ENCODE measurements at regions not wholly inside any gene's neighbourhood (a gene's known extent, or its start where the extent isn't known, plus 50 kb on each side); places are given as distances from the start of the nearest gene placed in this dataset.
"Not testable (repeated sequence)": the region's sequence is repeated elsewhere in the genome, so short reads cannot be mapped to it uniquely, and the experiment has no call there.

- H3K27me3 ChIP-seq, result no peaks in the 10 kb centered on the region
- no peaks in the 10 kb centered on the region for H3K9me3 ChIP-seq
- H3K36me3 ChIP-seq, result no peaks in the 10 kb centered on the region
- H3K4me1 ChIP-seq, result no peaks in the 10 kb centered on the region
- no peak overlapping the region for H3K27ac ChIP-seq
- TF ChIP-seq CTCF (IDR thresholded peaks at IDR 0.05) (no peak), POLR2A (IDR thresholded peaks at IDR 0.05) (no peak)
- DNase-seq, result no peak
- intact Hi-C loops (cut with DNase I), result no loop called here
- 48 to 53% methylated on average over 3 of the region's 3 CpGs for WGBS, 2 donors
- no peak overlapping the region for H3K4me3 ChIP-seq
These were observed 282.2 kb downstream of the SLITRK5 start for GRCh38 chr13:87953381-87953780.

DNA sequence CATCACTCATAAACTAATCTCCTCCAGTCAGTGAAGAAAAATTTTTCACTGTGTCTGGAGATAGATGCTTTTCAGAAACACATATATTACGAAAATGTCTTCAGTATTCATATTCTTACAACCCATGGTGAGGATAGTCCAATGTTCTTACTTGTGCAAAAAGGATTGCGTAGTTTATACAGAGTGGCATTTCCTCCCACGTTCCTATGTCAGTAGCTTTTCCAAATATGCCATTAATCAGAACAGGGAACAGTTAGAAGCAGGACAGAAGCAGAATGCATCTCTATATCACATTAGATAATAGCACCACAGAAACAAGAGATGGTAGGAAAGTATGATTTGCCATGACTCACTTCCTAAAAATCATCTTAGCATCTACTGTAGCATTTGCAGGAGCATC is 282.9 kb downstream of the SLITRK5 start:
- DNase-seq, result no peak

GRCh38 chr13:87961546-87961945 is 290.4 kb downstream of the SLITRK5 start:
- no peak for DNase-seq
- no peaks in the 10 kb centered on the region for H3K36me3 ChIP-seq
- H3K27me3 ChIP-seq, result no peaks in the 10 kb centered on the region
- no peak overlapping the region for H3K4me3 ChIP-seq
- no peak overlapping the region for H3K27ac ChIP-seq
- intact Hi-C loops (cut with DNase I), result no loop called here
- H3K9me3 ChIP-seq, result no peaks in the 10 kb centered on the region
- TF ChIP-seq CTCF (IDR thresholded peaks at IDR 0.05) (no peak), POLR2A (IDR thresholded peaks at IDR 0.05) (no peak)
- WGBS, 2 donors, result 67 to 75% methylated on average over 3 of the region's 3 CpGs
- no peaks in the 10 kb centered on the region for H3K4me1 ChIP-seq

More for the DNA sequence above, 282.9 kb downstream of the SLITRK5 start:
- TF ChIP-seq POLR2A (IDR thresholded peaks at IDR 0.05) (no peak), CTCF (IDR thresholded peaks at IDR 0.05) (no peak)
- 54 to 66% methylated on average over 3 of the region's 3 CpGs for WGBS, 2 donors
- Histone ChIP-seq H3K9me3 (no peaks in the 10 kb centered on the region), H3K36me3 (no peaks in the 10 kb centered on the region), H3K27me3 (no peaks in the 10 kb centered on the region), H3K4me1 (no peaks in the 10 kb centered on the region), H3K27ac (no peak overlapping the region), H3K4me3 (no peak overlapping the region)
- intact Hi-C loops (cut with DNase I), result no loop called here

DNA sequence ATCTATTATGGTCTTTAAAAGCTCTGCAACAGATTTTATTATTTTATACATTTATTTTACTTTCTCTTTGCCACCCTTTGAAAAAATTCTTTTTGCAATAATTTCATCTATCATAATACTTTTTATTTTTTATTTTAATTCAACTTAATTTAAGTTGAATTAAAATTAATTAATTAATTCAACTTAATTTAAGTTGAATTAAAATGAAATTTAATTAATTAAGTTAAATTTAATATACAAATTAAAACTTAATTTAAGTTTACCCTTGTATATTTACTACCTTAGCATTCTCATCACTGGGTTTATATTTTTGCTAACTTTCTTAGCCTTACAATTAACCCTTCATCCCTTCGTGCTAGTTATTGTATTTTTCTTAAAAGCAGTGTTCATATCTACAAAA is 301.4 kb downstream of the SLITRK5 start:
- intact Hi-C loops (cut with DNase I), result no loop called here
- H3K36me3 ChIP-seq, result no peaks in the 10 kb centered on the region
- H3K4me1 ChIP-seq, result no peaks in the 10 kb centered on the region
- no peaks in the 10 kb centered on the region for H3K9me3 ChIP-seq
- H3K27me3 ChIP-seq, result no peaks in the 10 kb centered on the region
- no peak overlapping the region for H3K4me3 ChIP-seq
- DNase-seq, result no peak
- H3K27ac ChIP-seq, result no peak overlapping the region
- TF ChIP-seq CTCF (IDR thresholded peaks at IDR 0.05) (no peak), POLR2A (IDR thresholded peaks at IDR 0.05) (no peak)
- WGBS, 2 donors, result 45 to 55% methylated on average over 1 of the region's 1 CpG

DNA sequence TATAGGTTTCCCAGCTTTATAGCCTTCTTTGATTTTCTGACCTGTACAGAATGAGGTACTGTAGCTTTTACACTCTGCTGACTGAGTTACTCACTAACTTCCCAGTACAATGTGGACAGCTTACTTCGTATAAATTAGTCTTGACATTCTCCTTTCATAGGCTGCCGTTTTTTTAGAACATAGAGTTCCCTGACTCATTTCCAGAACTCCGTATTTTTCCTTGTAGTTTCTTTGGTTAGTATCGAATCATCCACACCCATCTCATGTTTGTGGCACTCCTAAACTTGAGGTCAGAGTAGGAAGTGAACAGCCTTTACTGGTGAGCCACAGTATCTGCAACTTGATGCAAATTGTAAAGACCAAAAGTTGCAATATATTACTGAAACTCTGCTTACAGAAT is 303.9 kb downstream of the SLITRK5 start:
- Histone ChIP-seq H3K9me3 (no peaks in the 10 kb centered on the region), H3K36me3 (no peaks in the 10 kb centered on the region), H3K4me3 (no peak overlapping the region), H3K4me1 (no peaks in the 10 kb centered on the region), H3K27ac (no peak overlapping the region), H3K27me3 (no peaks in the 10 kb centered on the region)
- no peak for DNase-seq
- no peak for TF ChIP-seq POLR2A (IDR thresholded peaks at IDR 0.05)
- no peak for TF ChIP-seq CTCF (IDR thresholded peaks at IDR 0.05)
- WGBS, 2 donors, result 63 to 68% methylated on average over 4 of the region's 4 CpGs
- intact Hi-C loops (cut with DNase I), result no loop called here

DNA sequence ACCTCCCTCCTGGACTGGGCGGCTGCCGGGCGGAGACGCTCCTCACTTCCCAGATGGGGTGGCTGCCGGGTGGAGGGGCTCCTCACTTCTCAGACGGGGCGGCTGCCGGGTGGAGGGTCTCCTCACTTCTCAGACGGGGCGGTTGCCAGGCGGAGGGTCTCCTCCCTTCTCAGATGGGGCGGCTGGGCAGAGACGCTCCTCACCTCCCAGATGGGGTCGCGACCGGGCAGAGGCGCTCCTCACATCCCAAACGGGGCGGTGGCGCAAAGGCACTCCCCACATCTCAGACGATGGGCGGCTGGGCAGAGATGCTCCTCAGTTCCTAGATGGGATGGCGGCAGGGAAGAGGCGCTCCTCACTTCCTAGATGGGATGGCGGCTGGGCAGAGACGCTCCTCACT is 305.5 kb downstream of the SLITRK5 start:
- H3K27ac ChIP-seq; H3K36me3 ChIP-seq; H3K4me1 ChIP-seq; intact Hi-C loops (cut with DNase I); H3K4me3 ChIP-seq; H3K9me3 ChIP-seq; DNase-seq; H3K27me3 ChIP-seq: not testable (repeated sequence)
- WGBS, 2 donors, result no CpG with 5 or more reads among the region's 26 CpGs

All from esophagus squamous epithelium (tissue), 5 donors.